GM13977 (cell line): ENCODE measurements at regions not wholly inside any gene's neighbourhood (a gene's known extent, or its start where the extent isn't known, plus 50 kb on each side); places are given as distances from the start of the nearest gene placed in this dataset.
"Not testable (repeated sequence)": the region's sequence is repeated elsewhere in the genome, so short reads cannot be mapped to it uniquely, and the experiment has no call there.

Experiments used
- DNase-seq: peaks from one replicate; pipeline ENCODE4 v3.0.0; 2012; ENCODE audit warnings: low spot score
- in situ Hi-C: fragments of 300-500 bp; cut with MboI; formaldehyde crosslinking; loops from one replicate; pipeline ENCODE4 v1.12.0; 2022; ENCODE audit warnings: low sequenced_read_pairs, low pct_unique_long_range_greater_than_20kb, mixed read lengths, inconsistent platforms; ENCODE audit not compliant: unreplicated experiment
- TF ChIP-seq, protein P1 (sequence below): IDR thresholded peaks from 2 replicates; pipeline ENCODE4 v1.5.1; 2012; ENCODE audit warnings: mild to moderate bottlenecking, control low read depth; ENCODE audit not compliant: insufficient read depth; ENCODE audit errors: extremely low read depth, missing control alignments

DNA sequence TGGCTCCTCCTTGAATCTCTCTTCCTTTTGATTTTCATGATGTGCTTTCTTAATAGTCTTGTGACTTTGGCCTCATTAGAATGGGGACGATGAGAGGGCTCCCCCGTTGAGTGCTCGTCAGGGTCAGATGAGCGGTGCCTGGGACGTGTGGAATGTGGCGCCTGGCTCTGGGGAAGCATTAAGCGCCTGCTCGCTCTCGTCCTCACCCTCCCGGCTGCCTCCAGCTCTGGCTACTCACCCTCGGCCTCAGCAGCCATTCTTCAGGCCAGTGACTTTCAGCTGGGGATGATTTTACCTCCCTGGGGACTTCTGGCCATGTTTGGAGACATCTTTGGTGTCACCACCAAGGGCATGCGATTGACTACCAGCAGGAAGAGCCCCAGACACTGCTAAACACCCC lies 69.7 kb downstream of the RPS6KA4 start:
- in situ Hi-C loops, result no loop called here
- TF ChIP-seq, protein P1, sequence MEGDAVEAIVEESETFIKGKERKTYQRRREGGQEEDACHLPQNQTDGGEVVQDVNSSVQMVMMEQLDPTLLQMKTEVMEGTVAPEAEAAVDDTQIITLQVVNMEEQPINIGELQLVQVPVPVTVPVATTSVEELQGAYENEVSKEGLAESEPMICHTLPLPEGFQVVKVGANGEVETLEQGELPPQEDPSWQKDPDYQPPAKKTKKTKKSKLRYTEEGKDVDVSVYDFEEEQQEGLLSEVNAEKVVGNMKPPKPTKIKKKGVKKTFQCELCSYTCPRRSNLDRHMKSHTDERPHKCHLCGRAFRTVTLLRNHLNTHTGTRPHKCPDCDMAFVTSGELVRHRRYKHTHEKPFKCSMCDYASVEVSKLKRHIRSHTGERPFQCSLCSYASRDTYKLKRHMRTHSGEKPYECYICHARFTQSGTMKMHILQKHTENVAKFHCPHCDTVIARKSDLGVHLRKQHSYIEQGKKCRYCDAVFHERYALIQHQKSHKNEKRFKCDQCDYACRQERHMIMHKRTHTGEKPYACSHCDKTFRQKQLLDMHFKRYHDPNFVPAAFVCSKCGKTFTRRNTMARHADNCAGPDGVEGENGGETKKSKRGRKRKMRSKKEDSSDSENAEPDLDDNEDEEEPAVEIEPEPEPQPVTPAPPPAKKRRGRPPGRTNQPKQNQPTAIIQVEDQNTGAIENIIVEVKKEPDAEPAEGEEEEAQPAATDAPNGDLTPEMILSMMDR, result no peak
- no peak for DNase-seq

- in situ Hi-C loops, result no loop called here
Observed at GRCh38 chr11:64429970-64430369, 71.0 kb downstream of the RPS6KA4 start.

DNA sequence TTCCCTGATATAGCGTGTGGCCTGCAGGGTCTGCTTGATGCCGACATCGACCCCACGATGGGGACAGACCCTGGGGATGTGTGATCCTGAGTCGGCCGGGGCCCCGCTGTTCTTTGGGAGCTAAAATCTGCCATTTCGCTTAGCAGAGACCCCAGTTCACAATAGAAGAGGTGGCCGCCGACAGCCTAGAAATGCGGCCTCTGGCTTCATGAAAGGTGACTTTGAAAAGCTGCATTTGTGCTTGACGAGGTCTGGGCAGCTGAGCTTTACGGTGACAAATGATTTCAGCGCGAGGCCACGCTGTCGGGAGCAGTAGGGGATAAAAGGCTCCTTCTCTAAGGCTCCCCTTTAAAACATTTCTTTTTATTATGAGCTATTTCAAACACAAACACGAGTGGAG lies 71.7 kb downstream of the RPS6KA4 start:
- in situ Hi-C loops, result no loop called here
- TF ChIP-seq, protein P1, result no peak
- DNase-seq, result no peak

More at GRCh38 chr11:64429970-64430369, 71.0 kb downstream of the RPS6KA4 start:
- no peak for DNase-seq
- TF ChIP-seq, protein P1, result no peak

DNA sequence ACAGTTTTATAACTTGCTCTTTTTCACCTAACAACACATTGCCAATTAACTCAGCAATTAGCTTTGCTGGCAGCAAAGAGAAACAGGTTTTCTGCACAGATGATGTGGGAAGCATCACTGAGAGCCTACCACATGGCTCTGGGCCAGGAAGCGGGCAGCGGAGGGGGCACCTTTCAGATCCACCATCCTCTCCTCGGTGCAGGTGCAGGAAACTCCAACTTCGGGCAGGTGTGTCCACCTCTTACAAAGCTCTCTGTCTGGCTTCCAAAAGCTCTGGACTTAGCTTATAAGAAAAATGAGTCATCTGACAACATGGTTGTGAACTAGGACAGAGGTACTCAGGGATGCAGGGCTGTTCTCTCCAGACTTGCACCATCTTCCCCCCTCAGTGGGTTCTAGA lies 77.0 kb downstream of the RPS6KA4 start:
- no peak for DNase-seq
- TF ChIP-seq, protein P1, result no peak
- in situ Hi-C loops, result no loop called here

GRCh38 chr11:64437426-64437825 lies 78.5 kb downstream of the RPS6KA4 start:
- TF ChIP-seq, protein P1, result no peak
- in situ Hi-C loops, result no loop called here
- DNase-seq, result no peak

- in situ Hi-C loops, result no loop called here
- TF ChIP-seq, protein P1, result no peak
- no peak for DNase-seq
Observed at GRCh38 chr11:64438986-64439771, 80.2 kb downstream of the RPS6KA4 start.

DNA sequence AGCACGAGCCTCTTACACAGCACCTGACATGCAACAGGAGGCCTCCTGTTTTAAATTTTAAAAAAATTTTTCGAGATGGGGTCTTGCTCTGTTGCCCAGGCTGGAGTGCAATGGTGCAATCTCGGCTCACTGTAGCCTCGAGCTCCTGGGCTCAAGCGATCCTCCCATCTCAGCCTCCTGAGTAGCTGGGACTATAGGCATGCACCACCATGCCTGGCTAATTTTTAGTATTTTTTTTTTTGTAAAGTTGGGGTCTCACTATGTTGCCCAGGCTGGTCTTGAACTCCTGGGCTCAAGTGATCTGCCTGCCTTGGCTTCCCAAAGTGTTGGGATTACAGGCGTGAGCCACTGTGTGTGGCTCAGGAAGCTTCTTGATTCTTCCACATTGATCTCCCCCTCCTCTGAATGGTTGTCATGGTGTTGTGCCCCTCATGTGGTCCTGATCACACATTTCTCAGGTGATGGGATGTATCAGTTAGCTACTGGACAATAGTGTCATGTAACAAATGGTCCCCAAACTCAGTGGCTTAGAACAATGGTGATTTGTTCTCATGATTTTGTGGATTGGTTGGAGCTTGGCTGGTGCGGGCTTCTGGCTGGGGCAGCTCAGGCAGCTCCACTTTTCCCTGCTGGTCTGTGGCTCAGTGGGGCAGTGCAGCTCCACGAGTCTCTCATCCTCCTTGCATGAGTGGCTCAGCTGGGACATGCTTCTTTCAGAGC lies 81.0 kb downstream of the RPS6KA4 start:
- DNase-seq, in situ Hi-C loops: not testable (repeated sequence)
